ENCODE measurements at regions not wholly inside any gene's neighbourhood (a gene's known extent, or its start where the extent isn't known, plus 50 kb on each side); places are given as distances from the start of the nearest gene placed in this dataset.

GRCh38 chr12:28132398-28132797 lies 57.9 kb upstream of the CCDC91 start:
- TF ChIP-seq, protein P1, sequence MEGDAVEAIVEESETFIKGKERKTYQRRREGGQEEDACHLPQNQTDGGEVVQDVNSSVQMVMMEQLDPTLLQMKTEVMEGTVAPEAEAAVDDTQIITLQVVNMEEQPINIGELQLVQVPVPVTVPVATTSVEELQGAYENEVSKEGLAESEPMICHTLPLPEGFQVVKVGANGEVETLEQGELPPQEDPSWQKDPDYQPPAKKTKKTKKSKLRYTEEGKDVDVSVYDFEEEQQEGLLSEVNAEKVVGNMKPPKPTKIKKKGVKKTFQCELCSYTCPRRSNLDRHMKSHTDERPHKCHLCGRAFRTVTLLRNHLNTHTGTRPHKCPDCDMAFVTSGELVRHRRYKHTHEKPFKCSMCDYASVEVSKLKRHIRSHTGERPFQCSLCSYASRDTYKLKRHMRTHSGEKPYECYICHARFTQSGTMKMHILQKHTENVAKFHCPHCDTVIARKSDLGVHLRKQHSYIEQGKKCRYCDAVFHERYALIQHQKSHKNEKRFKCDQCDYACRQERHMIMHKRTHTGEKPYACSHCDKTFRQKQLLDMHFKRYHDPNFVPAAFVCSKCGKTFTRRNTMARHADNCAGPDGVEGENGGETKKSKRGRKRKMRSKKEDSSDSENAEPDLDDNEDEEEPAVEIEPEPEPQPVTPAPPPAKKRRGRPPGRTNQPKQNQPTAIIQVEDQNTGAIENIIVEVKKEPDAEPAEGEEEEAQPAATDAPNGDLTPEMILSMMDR (conservative IDR thresholded peaks at IDR 0.05; ENCODE audit: low read depth, low read length), result no peak
- TF ChIP-seq POLR2A (IDR thresholded peaks at IDR 0.05; ENCODE audit: low read depth, low read length) (no peak), CEBPB (IDR thresholded peaks at IDR 0.05; ENCODE audit: low read depth, low read length) (no peak), FOS (IDR thresholded peaks at IDR 0.05; ENCODE audit: low read depth, low read length) (no peak), RCOR1 (IDR thresholded peaks at IDR 0.05; ENCODE audit: insufficient replicate concordance, low read length) (no peak), MAZ (IDR thresholded peaks at IDR 0.05; ENCODE audit: borderline replicate concordance, low read depth, low read length) (no peak), RAD21 (IDR thresholded peaks at IDR 0.05; ENCODE audit: low read length) (no peak), SMC3 (IDR thresholded peaks at IDR 0.05; ENCODE audit: low read depth, low read length) (no peak), MXI1 (IDR thresholded peaks at IDR 0.05; ENCODE audit: borderline replicate concordance, low read depth, low read length) (no peak), NFE2L2 (IDR thresholded peaks at IDR 0.05; ENCODE audit: low read depth, low read length) (no peak), RFX5 (IDR thresholded peaks at IDR 0.05; ENCODE audit: low read depth, low read length) (no peak)
- TF ChIP-seq, protein P2, sequence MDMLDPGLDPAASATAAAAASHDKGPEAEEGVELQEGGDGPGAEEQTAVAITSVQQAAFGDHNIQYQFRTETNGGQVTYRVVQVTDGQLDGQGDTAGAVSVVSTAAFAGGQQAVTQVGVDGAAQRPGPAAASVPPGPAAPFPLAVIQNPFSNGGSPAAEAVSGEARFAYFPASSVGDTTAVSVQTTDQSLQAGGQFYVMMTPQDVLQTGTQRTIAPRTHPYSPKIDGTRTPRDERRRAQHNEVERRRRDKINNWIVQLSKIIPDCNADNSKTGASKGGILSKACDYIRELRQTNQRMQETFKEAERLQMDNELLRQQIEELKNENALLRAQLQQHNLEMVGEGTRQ (IDR thresholded peaks at IDR 0.05; ENCODE audit: low read depth, low read length), result no peak
- TF ChIP-seq, protein P3, sequence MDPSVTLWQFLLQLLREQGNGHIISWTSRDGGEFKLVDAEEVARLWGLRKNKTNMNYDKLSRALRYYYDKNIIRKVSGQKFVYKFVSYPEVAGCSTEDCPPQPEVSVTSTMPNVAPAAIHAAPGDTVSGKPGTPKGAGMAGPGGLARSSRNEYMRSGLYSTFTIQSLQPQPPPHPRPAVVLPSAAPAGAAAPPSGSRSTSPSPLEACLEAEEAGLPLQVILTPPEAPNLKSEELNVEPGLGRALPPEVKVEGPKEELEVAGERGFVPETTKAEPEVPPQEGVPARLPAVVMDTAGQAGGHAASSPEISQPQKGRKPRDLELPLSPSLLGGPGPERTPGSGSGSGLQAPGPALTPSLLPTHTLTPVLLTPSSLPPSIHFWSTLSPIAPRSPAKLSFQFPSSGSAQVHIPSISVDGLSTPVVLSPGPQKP (IDR thresholded peaks at IDR 0.05; ENCODE audit: borderline replicate concordance, low read depth, low read length), result no peak

Measured in IMR-90 (cell line).